Aorta (tissue), 5 donors: ENCODE measurements at regions not wholly inside any gene's neighbourhood (a gene's known extent, or its start where the extent isn't known, plus 50 kb on each side); places are given as distances from the start of the nearest gene placed in this dataset.

Experiments used
- ATAC-seq: fragments of 200-7000 bp; cut with Tn5 transposase; one replicate; pipeline ENCODE4 v1.9.1; 2022; ENCODE audit warnings: moderate library complexity; ENCODE audit not compliant: low FRiP score
- DNase-seq, 2 donors: peaks; one replicate each; pipeline ENCODE4 v3.0.0-alpha.2; 2020
- H3K27ac ChIP-seq, 2 donors: one replicate each; pipeline ENCODE4 v1.5.1; 2013; ENCODE audit warnings: low read length in 2 of 2, mild to moderate bottlenecking in 2 of 2, moderate library complexity in 2 of 2, control low read depth in 1 of 2, inconsistent platforms in 1 of 2, low read depth in 1 of 2
- H3K27me3 ChIP-seq, 2 donors: one replicate each; pipeline ENCODE4 v1.6.1; 2013; ENCODE audit warnings: control low read depth in 1 of 2, low read length in 1 of 2, mild to moderate bottlenecking in 1 of 2, moderate library complexity in 1 of 2; ENCODE audit not compliant: insufficient read depth in 2 of 2, control insufficient read depth in 1 of 2
- H3K36me3 ChIP-seq, 2 donors: one replicate each; pipeline ENCODE4 v1.6.1; 2013; ENCODE audit warnings: control low read depth in 1 of 2, low read length in 1 of 2, mild to moderate bottlenecking in 1 of 2; ENCODE audit not compliant: insufficient read depth in 2 of 2, control insufficient read depth in 1 of 2
- H3K4me1 ChIP-seq, 2 donors: one replicate each; pipeline ENCODE4 v1.6.1; 2013; ENCODE audit warnings: low read length in 2 of 2, control low read depth in 1 of 2, mild to moderate bottlenecking in 1 of 2, moderate library complexity in 1 of 2; ENCODE audit not compliant: insufficient read depth in 2 of 2, control insufficient read depth in 1 of 2
- H3K4me3 ChIP-seq, 2 donors: one replicate each; pipeline ENCODE4 v1.5.1; 2013; ENCODE audit warnings: low read length in 2 of 2, control low read depth in 1 of 2, mild to moderate bottlenecking in 1 of 2
- H3K9me3 ChIP-seq: one replicate; pipeline ENCODE4 v1.6.1; 2013; ENCODE audit warnings: mild to moderate bottlenecking, low read length; ENCODE audit not compliant: control insufficient read depth
- WGBS, 2 donors: extraction: QIAGEN DNeasy Blood & Tissue Kit; methylation state at CpG; one replicate each; pipeline ENCODE4 v1.1.7; 2013; 5-methylcytosine and 5-hydroxymethylcytosine counted together
- intact Hi-C, 2 donors: fragments of 100-400 bp; cut with DNase I; formaldehyde crosslinking; loops; one replicate each; pipeline versions ENCODE4 v1.14.2 to v1.15.0; 2022
- donor health status: healthy with polysubstance abuse.
- donor health status: Bipolar disorder and iron deficiency.
- donor health status: DM: no; HTN: no; CAD: no.
- donor health status: DM: no; HTN: no; CAD: no.
- donor health status: DM: yes; HTN: yes; CAD: no.

GRCh38 chr1:4375812-4376211, 278.6 kb upstream of the AJAP1 start:
- 60 to 64% methylated on average over 1 of the region's 1 CpG for WGBS, 2 donors
- intact Hi-C loops = no loop called here
- H3K36me3 ChIP-seq = no peaks in the 10 kb centered on the region
- no peak overlapping the region for H3K4me3 ChIP-seq
- no peaks in the 10 kb centered on the region for H3K4me1 ChIP-seq
- no peak for DNase-seq
- H3K27me3 ChIP-seq = no peaks in the 10 kb centered on the region
- no peaks in the 10 kb centered on the region for H3K9me3 ChIP-seq
- no peak for ATAC-seq
- no peak overlapping the region for H3K27ac ChIP-seq

GRCh38 chr1:4379451-4380175, 274.8 kb upstream of the AJAP1 start:
- intact Hi-C loops = no loop called here
- Histone ChIP-seq H3K4me3 (no peak overlapping the region), H3K27me3 (no peaks in the 10 kb centered on the region), H3K9me3 (no peaks in the 10 kb centered on the region), H3K36me3 (no peaks in the 10 kb centered on the region), H3K27ac (no peak overlapping the region), H3K4me1 (no peaks in the 10 kb centered on the region)
- DNase-seq = no peak
- 80 to 82% methylated on average over 6 of the region's 6 CpGs for WGBS, 2 donors
- no peak for ATAC-seq

GRCh38 chr1:4380564-4381168, 273.7 kb upstream of the AJAP1 start:
- ATAC-seq (no peak), DNase-seq (no peak)
- Histone ChIP-seq H3K4me1 (no peaks in the 10 kb centered on the region), H3K27ac (no peak overlapping the region), H3K9me3 (no peaks in the 10 kb centered on the region), H3K4me3 (no peak overlapping the region), H3K27me3 (no peaks in the 10 kb centered on the region), H3K36me3 (no peaks in the 10 kb centered on the region)
- whole genome bisulfite sequencing, 2 donors = 51 to 53% methylated on average over 3 of the region's 3 CpGs
- intact Hi-C loops = no loop called here

GRCh38 chr1:4393191-4393590, 261.2 kb upstream of the AJAP1 start:
- WGBS, 2 donors = 46 to 52% methylated on average over 1 of the region's 1 CpG
- H3K4me1 ChIP-seq = no peaks in the 10 kb centered on the region
- no peaks in the 10 kb centered on the region for H3K27me3 ChIP-seq
- intact Hi-C loops = no loop called here
- no peak for DNase-seq
- no peak overlapping the region for H3K27ac ChIP-seq
- ATAC-seq = no peak
- peaks cover 2% of the 10 kb centered on the region for H3K9me3 ChIP-seq
- H3K4me3 ChIP-seq = no peak overlapping the region
- H3K36me3 ChIP-seq = no peaks in the 10 kb centered on the region

- Histone ChIP-seq H3K9me3 (peaks cover 2% of the 10 kb centered on the region), H3K4me1 (no peaks in the 10 kb centered on the region), H3K27ac (no peak overlapping the region), H3K36me3 (no peaks in the 10 kb centered on the region), H3K4me3 (no peak overlapping the region), H3K27me3 (no peaks in the 10 kb centered on the region)
- WGBS, 2 donors = 87 to 94% methylated on average over 8 of the region's 8 CpGs
- no peak for DNase-seq
- ATAC-seq = no peak
- intact Hi-C loops = no loop called here
These were observed 260.0 kb upstream of the AJAP1 start for GRCh38 chr1:4394366-4394765.

GRCh38 chr1:4395158-4395557, 259.3 kb upstream of the AJAP1 start:
- no peak overlapping the region for H3K27ac ChIP-seq
- no peak for ATAC-seq
- 60 to 65% methylated on average over 3 of the region's 3 CpGs for WGBS, 2 donors
- H3K9me3 ChIP-seq = peaks cover 2% of the 10 kb centered on the region
- DNase-seq = no peak
- no peaks in the 10 kb centered on the region for H3K27me3 ChIP-seq
- H3K4me1 ChIP-seq = no peaks in the 10 kb centered on the region
- no peak overlapping the region for H3K4me3 ChIP-seq
- H3K36me3 ChIP-seq = no peaks in the 10 kb centered on the region
- intact Hi-C loops = no loop called here

- Histone ChIP-seq H3K27ac (no peak overlapping the region), H3K4me1 (no peaks in the 10 kb centered on the region), H3K36me3 (no peaks in the 10 kb centered on the region), H3K27me3 (no peaks in the 10 kb centered on the region), H3K9me3 (peaks cover 2% of the 10 kb centered on the region), H3K4me3 (no peak overlapping the region)
- DNase-seq (no peak), ATAC-seq (no peak)
- intact Hi-C loops = no loop called here
- WGBS, 2 donors = 84 to 89% methylated on average over 5 of the region's 5 CpGs
These were observed 258.7 kb upstream of the AJAP1 start for GRCh38 chr1:4395676-4396075.

GRCh38 chr1:4396551-4396950, 257.9 kb upstream of the AJAP1 start:
- Histone ChIP-seq H3K36me3 (no peaks in the 10 kb centered on the region), H3K4me1 (no peaks in the 10 kb centered on the region), H3K9me3 (no peaks in the 10 kb centered on the region), H3K27me3 (no peaks in the 10 kb centered on the region), H3K4me3 (no peak overlapping the region), H3K27ac (no peak overlapping the region)
- 60 to 62% methylated on average over 9 of the region's 9 CpGs for WGBS, 2 donors
- no peak for DNase-seq
- no peak for ATAC-seq
- intact Hi-C loops = no loop called here

GRCh38 chr1:4397196-4397595, 257.2 kb upstream of the AJAP1 start:
- no peaks in the 10 kb centered on the region for H3K4me1 ChIP-seq
- 56 to 60% methylated on average over 4 of the region's 4 CpGs for WGBS, 2 donors
- no peak overlapping the region for H3K27ac ChIP-seq
- no peaks in the 10 kb centered on the region for H3K36me3 ChIP-seq
- ATAC-seq (no peak), DNase-seq (no peak)
- no peaks in the 10 kb centered on the region for H3K9me3 ChIP-seq
- intact Hi-C loops = no loop called here
- no peaks in the 10 kb centered on the region for H3K27me3 ChIP-seq
- H3K4me3 ChIP-seq = no peak overlapping the region
